ENCODE measurements at regions not wholly inside any gene's neighbourhood (a gene's known extent, or its start where the extent isn't known, plus 50 kb on each side); places are given as distances from the start of the nearest gene placed in this dataset.

GRCh38 chr6:81073318-81073717 is 679.2 kb downstream of the TENT5A start (continued):
- no peak for TF ChIP-seq CHD7 (IDR thresholded peaks at IDR 0.05; ENCODE audit: insufficient replicate concordance, low read length)
- no peak for TF ChIP-seq CEBPB (IDR thresholded peaks at IDR 0.05; ENCODE audit: low read depth, low read length)
- no peak for TF ChIP-seq ATF2 (IDR thresholded peaks at IDR 0.05; ENCODE audit: low read length)
- TF ChIP-seq RAD21 (IDR thresholded peaks at IDR 0.05 in 1 of 2, conservative IDR thresholded peaks at IDR 0.05 in 1 of 2; ENCODE audit: low read depth in 2 of 2, low read length in 2 of 2), result no peak
- TF ChIP-seq SRF (IDR thresholded peaks at IDR 0.05; ENCODE audit: low read depth, low read length), result no peak
- no peak for TF ChIP-seq PHF8 (conservative IDR thresholded peaks at IDR 0.05; ENCODE audit: low read depth, low read length)
- TF ChIP-seq MAX (IDR thresholded peaks at IDR 0.05), result no peak
- no peak for TF ChIP-seq ZNF274 (IDR thresholded peaks at IDR 0.05; ENCODE audit: borderline replicate concordance, extremely low read depth, low read length)
- TF ChIP-seq TCF12 (IDR thresholded peaks at IDR 0.05; ENCODE audit: low read depth, low read length), result no peak
- TF ChIP-seq BACH1 (IDR thresholded peaks at IDR 0.05; ENCODE audit: low read length), result no peak
- no peak for TF ChIP-seq SIX5 (IDR thresholded peaks at IDR 0.05; ENCODE audit: low read depth, low read length)

Data from H1 (cell line).